Ramos (cell line): ENCODE measurements at regions not wholly inside any gene's neighbourhood (a gene's known extent, or its start where the extent isn't known, plus 50 kb on each side); places are given as distances from the start of the nearest gene placed in this dataset.

ENCODE experiments used
- in situ Hi-C: fragments of 300-500 bp; cut with MboI; formaldehyde crosslinking; loops from one replicate; pipeline ENCODE4 v1.14.3; 2022; ENCODE audit warnings: low sequenced_read_pairs; ENCODE audit not compliant: unreplicated experiment

DNA sequence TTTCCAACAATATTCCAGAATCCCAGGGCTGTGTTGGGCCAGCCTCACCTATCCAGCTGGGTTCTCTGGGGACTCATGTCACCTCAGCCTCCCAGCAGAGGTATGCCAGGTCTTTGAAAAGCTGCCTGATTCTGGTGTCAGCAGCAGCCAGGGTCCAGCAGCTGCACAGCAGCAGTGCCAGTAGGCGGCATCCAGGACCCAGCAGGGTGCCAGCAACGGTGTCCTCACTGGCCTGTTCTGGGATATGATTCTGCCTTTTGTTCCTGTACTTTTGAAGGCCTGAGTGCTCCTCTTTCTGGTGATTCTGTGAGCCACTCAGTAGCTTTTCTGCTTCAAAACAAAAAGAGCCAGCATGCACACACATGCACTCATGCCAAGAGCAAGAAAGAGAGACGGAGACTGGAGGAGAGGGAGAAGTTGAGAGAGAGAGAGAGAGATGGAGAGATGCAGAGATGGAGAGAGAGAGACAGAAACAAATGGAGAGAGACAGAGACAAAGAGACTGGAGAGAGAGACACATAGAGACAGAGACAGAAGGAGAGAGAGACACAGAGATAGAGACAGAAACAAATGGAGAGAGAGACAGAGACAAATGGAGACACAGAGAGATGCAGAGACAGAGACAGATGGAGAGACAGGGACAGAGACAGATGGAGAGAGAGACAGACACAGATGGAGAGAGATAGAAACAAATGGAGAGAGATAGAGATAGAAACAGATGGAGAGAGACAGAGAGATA lies 205.7 kb downstream of the UACA start:
- in situ Hi-C loops: no loop called here

DNA sequence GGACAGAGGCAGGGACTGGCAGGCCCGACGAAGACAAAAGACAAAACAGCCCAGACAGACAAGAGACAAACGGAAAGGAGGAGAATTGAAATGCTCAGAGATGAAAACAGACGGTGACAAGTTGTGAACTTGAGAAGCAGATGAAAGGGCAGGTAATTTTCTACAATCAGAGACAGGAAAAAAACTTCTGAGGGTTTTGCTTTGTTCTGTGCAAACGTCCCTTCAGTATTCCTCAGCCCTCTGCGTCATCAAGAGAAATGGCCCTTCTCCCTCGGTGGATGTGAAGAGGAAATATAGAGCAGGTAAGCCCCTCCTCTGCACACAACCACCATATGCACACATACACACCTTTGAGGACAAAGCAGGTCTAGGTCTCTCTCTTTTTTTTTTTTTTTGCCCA lies 206.6 kb downstream of the UACA start:
- in situ Hi-C loops: no loop called here

DNA sequence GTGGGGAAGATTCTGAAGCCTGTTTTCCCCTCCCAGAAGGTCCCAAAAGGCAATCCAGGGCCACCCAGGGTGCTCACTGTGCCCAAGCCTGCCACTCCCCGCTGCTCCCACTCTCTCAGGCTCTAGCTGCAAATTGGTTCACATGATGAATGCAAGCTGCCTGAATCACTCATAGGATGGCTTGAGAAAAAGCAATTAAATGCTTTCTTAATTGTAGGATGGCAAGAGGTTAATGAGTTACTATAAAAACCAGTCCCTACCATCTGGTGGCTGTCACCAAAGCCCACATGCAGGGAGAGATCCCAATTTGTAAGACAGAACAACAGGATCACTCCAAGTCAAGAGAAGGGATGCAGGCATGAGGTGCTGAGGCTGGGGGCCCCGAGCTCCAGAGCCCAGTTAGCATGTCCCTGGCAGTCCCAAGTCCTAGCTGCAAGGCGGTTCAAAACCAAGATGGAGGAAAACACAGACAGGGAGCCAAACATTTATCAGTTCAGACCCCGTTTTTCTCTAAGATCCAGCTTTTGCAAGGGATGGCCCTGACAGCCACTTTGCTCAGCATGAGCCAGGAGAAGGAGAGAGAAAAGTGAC lies 207.1 kb downstream of the UACA start:
- in situ Hi-C loops: no loop called here

DNA sequence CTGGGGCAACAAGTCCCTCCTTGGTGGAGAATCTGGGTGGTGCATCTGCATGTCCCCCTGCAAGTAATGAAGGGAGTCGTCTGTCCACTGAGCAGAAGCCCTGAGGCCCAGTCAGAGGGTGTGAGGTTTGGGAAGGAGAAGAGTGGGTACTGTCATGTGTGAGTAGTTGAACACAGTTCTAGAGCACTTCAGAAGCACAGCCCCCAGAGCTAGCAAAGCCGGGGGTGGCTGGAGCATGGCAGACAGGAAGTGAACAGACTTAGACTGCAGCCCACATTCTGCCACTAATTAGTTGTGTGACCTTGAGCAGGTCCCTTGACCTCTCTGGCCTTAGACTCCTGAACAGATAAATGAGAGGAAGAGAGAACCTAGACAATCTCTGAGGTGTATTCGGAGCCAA lies 207.6 kb downstream of the UACA start:
- in situ Hi-C loops: no loop called here

DNA sequence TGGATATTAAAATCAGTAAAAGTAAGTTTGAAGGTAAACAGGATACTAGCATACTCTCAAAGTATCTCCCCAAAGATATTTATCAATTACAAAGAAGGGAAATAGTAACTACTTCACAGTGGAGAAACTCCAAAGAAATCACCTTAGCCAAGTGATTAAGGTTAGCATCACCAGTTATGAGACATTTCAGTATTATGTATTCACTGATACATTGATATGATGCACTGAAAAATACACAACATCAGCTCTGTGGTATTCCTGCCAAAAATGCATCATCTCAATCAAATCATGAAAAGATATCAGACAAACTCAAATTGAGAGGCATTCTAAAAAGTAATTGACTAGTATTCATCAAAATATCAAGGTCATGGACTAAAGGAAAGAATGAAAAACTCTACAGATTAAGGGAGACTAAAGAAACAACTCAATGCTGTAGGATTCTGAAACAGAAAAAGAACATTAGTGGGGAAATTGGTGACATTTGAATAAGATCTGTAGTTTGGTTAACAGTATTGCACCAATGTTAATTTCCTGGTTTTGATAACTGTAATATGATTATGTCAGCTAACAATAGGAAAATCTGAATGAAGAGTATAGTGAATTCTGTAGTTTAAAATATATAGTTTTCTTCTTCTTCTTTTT lies 215.4 kb downstream of the UACA start:
- in situ Hi-C loops: no loop called here

DNA sequence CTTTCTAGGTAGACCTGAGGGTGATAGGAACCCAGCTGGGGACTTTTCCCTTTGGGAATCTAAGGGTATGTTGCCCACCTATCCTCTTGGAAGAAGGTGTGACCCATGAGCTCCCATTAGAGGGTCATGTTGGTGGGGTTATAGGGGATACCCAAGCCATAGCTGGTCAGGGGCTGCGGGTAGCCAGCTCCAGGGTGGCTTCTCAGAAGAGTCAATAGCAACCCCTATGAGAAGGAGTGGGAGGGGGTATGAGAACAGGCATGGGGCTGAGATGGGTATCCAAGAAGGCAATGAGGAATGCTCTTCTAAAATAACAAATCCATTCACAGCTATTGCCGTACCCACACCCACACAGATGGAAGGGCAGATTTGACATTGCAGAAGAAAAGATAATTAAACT lies 217.8 kb downstream of the UACA start:
- in situ Hi-C loops: no loop called here

DNA sequence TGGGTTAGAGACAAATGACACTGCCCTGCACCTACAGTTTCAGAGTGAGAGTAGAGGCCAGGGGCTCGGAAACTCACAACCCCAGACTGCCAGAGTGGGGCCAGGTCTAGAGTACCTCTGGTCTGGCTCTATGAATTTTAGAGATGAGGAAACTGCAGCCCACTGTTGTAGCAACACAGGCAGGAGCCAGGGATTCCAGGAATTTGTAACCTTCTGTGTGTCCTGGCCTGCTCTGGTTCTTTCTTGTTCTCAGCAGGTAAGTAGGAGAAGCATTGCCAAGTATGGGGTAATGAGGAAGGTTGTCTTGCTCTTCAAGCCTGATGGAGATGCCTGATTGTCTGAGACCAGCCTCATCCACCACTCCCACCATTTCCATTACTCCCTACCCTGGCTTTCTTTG lies 221.8 kb downstream of the UACA start:
- in situ Hi-C loops: no loop called here

DNA sequence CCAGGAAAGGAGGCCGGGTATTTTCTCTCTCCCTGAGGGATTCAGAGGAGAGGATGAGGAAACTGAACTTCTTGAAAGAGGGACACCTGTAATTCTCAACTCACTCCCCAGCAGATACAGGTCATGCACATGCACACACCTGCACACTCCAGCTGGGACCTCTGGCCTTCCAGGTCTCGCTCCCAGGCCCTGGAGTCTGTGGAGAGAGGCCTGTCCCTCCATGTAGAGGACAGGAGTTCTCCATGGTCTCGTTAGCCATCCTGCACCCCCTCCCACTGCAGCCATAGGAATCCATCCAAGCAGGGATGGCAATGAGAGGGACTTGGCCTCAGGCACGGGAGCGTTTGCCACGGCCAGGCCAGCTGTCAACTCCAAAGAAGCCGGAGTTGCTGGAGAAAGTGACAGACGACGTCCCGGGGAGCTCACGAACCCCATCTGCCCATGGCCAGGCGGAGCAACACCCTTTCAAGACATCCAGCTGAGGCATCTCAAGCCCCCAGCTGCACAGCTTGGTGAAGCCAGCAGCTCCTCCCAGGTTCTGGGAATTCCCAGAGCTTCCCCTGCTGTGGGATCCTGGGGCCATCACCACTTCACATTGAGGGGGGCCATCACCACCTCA lies 223.3 kb downstream of the UACA start:
- in situ Hi-C loops: no loop called here

DNA sequence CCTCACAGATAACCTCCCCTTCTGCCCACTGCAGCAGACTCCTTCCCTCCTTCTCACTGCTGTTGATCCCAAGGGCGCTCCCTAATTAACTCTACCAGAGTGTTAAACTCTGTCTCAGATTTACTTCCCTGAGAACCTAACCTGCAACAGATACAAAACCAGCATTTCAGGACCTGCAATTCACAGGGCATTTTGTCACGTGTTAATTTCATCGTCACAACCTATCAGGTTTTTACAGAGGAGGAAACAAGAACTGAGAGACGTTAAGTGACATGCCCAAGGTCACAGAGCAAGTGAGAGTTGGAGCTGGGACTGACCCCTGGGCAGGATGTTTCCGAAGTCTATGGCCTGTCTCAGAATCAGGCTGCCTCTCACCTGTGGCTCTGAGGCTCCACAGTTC lies 223.9 kb downstream of the UACA start:
- in situ Hi-C loops: no loop called here

DNA sequence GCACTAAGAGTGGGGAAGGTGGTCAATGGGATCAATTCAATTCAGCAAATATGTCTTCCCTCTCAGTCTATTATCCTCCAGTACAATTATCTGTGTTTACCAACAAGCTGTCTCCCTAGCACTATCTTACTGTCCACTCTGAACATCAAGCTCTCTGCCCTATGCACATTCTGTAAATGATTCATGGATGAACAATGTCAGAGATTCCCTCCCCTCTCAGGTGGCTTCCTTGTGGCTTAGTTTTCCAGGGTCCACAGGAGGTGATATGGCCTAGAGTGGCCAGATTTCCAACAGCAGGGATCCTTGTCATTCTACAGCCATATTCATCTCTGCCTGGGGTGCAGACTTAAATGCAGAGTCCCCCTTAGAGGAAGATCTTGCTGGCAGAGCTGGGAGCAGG lies 225.1 kb downstream of the UACA start:
- in situ Hi-C loops: no loop called here

DNA sequence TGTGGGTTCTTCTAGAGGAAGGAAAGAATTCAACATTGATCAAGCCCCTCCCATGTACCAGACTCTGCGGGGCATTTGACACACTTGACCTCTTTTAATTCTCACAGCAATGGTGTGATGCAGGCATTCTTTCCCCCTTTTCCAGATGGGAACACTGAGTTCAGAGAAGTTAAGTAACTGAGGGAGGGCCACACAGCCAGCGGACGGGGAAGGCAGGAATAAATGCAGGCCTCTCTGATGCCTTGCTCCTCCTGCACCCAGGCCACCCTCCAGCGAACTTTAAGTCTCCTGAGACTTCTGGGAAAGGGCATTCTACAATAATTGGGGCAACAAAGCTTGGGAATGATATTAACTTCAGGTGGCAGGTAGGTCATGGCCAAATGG lies 227.4 kb downstream of the UACA start:
- in situ Hi-C loops: no loop called here

DNA sequence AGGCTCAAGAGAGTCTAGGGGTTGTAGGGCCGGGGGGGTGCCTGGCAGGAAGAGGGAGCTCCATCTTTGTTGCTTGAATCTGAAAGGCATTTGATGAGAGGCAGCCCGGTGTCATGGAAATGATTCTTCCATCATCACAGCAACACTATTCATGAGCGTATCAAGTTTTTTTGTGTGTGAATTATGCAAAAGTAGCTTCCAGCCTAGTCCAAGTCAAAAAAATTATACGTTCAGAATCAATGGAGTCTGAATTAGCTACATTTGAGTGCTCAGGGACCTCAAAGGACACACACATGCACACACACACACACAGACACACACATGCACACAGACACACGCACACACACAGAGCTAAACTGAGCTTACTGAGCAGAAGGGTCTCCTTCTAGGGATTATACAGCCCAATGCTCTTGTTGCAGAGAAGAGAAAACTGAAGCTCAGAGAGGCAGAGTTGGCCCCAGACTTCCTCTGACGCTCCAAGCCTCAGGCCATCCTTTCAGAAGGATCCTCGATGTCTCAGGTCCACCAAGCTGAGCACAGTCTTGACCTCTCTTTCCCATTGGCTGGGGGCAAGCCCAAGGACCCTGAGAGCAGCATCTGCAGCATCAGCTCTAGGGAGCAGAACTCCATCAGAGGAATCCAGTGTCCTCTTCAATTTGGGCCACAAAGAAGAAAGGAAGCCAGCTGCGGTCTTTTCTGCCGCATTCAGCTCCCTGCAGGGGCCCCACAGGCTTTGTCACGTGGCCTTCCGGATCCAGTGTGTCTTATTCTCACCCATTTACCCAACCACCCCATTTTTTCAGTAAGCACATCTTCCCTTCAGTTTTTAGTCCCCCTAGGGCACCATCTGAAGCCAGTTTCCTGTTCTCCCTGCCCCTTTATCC lies 228.0 kb downstream of the UACA start:
- in situ Hi-C loops: no loop called here

DNA sequence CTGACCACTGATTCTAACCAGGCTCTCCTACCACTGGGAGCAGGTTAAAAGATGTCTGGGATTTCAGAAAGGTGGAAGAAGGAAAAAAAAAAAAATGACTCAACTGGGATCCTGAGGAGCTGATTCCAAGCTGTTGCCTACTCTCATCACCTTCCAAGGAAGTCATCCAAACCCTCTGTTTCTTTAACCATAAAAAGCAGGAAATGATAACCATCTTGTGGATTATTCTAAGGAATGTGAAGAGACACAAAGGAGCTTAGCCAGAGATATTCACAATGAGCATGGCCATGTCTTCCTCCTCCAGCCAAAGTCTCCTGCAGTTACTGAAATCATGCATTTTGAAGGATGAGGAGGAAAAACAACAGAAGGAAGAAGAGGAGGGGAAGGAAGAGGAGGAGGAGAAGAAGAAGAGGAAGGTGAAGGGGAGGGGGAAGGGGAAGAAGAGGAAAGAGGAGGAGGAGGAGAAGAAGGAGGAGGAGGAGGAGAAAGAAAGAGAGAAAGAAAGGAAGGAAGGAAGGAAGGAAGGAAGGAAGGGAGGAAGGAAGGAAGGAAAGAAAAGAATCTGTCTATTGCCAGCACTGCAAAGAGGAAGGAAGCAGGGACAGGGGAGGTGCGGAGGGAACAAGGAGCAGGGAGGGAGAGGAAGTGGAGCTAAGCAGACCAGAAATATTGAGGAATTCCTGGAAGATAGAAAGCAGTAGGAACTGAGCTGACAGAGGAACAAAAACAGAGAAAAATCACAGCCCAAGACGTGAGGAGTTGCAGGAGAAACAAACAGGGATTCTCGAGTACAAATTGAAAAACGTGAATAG lies 229.2 kb downstream of the UACA start:
- in situ Hi-C loops: no loop called here

DNA sequence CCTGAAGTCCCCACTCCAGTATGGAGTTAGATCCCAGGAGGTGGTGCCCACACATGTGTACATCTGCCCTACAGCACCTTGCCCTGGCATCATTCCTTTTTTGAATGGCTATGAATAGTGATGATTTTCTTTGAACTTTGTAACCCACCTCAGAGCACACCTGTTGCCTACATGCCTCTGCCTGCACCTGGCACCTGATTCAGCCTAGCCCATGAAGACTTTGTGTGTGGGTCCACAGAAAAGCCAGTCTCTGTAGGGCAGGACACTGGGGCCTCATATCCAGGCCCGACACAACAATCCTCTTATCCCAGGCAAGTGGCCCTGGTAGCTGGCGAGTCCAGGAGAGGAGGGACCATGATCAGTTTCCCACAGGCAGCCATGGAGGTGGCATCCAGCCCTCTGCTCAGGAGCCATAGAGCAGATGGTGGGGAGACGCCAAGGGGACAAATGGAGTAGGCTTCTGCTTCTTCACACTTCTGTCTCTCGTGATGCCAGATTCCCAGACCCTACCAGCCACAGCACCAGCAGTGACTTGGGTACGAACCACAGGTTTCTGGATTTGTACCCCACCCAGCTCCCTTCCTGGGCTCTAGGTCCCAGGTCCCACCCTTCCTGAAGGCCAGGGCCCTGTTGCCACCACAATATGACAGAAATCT lies 230.7 kb downstream of the UACA start:
- in situ Hi-C loops: no loop called here

DNA sequence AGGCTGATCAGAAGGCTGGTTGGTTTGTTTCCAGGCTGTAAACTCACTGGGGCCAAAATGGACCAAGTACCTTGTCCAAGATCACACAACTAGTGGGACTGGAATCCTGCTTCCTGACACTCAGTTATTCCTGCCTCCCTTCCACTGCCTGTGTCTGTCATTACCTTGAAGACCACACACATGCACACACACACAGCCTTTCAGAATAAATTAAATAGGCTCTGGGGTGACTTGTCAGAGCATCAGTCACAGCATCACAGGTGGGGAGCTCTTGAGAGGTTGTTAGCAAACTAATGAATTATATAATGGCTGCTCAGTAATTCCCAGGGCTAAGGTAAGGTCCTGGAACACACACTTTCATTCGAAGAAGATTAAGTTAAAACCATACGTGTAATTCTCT lies 231.8 kb downstream of the UACA start:
- in situ Hi-C loops: no loop called here

DNA sequence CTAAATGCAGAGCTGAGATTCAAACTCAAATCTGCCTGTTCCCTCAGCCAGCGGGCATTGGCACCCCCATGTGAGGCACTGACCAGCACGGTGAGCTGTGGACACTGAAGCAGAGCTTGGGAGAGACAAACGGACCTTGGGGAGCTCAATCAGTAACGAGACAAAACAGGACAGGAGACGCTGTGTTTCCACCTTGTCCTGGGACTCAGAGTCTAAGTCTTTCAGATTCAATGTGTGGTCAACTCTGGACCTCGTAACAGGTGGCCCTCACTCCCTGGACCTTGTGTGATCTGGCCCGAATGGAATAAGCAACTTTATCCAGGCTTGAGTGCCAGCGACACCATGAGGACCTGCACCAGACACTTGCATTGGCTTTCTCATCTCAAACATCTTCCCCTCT lies 232.5 kb downstream of the UACA start:
- in situ Hi-C loops: no loop called here

DNA sequence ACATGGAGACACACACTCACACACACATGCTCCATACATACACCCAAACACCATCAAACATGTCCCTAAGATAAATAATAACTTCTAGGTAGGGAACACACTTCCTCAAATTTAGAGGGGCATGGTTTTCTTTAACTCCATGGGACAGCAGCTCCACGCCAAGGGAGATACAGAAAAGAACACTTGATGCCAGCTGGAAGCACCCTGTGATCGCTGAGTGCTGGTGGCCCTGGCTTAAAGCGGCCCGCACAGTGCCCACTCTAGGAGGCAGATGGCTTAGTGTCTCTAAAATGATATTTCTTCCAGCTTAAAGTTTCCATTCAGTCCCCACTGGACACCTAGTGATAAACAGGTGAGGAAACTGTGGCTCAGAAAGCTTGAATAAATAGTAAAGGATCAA lies 232.9 kb downstream of the UACA start:
- in situ Hi-C loops: no loop called here

DNA sequence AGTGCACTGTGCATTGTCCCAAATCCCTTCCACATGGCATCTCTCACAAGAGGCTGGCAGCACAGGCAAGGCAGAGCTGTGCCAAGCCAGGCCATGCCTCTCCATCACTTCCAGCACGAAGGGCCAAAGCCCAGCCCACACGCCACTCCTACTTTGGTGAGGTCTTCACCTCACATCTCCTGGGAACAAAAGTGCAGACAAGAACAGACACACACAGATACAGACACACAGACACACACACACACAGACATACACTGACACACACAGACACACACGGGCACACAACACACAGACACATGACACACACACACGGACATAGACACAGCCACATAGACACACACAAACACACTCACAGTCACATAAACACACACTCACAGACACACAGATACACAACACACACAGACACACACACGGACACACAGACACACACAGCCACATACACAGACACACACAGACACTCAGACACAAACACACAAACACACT lies 233.3 kb downstream of the UACA start:
- in situ Hi-C loops: no loop called here

DNA sequence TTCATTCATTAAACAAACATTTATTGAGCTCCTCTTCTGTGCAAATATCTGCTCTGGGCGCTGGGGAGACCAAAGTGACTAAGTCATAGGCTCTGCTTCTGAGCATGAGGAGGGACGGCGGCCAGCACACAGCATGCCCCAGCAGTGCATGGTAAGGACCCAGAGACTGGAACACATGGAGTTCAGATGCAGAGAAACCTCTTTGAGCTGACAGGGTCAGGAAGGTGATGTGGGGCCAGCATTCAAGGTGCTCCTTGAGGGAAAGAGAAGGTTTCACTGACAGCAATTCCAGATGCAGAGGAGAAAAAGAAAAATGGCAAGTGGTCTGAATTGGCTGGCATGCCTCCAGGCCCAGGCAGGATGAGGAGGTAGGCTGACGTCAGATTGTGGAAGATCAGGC lies 234.5 kb downstream of the UACA start:
- in situ Hi-C loops: no loop called here
